ENCODE measurements at regions not wholly inside any gene's neighbourhood (a gene's known extent, or its start where the extent isn't known, plus 50 kb on each side); places are given as distances from the start of the nearest gene placed in this dataset.

GRCh38 chr21:34311561-34312330 is 52.1 kb upstream of the KCNE2 start:
- ChIA-PET POLR2A (no interaction called here), CTCF (no interaction called here)
- TF ChIP-seq SP7 (tag by site-specific recombination; IDR thresholded peaks at IDR 0.05) = peak; percentile 97
- TF ChIP-seq KLF10 (tag by site-specific recombination; IDR thresholded peaks at IDR 0.05) = no peak
- TF ChIP-seq ZFP41 (tag by site-specific recombination; IDR thresholded peaks at IDR 0.05; ENCODE audit: borderline replicate concordance) = no peak
- Histone ChIP-seq H3K27ac (ENCODE audit: extremely low read depth, low read depth, low read length) (no peak overlapping the region), H3K36me3 (ENCODE audit: control insufficient read depth in 2 of 2, insufficient read depth in 1 of 2, low read length in 2 of 2) (no peaks in the 10 kb centered on the region), H3K4me1 (ENCODE audit: control insufficient read depth, insufficient read depth, low read length) (no peaks in the 10 kb centered on the region), H3K4me3 (ENCODE audit: low read depth, low read length) (no peak overlapping the region), H3K9me3 (ENCODE audit: control insufficient read depth, insufficient read depth, low read depth, low read length) (no peaks in the 10 kb centered on the region)

GRCh38 chr21:34313116-34313515 is 50.7 kb upstream of the KCNE2 start:
- Histone ChIP-seq H3K27ac (ENCODE audit: extremely low read depth, low read depth, low read length) (no peak overlapping the region), H3K36me3 (ENCODE audit: control insufficient read depth in 2 of 2, insufficient read depth in 1 of 2, low read length in 2 of 2) (no peaks in the 10 kb centered on the region), H3K4me1 (ENCODE audit: control insufficient read depth, insufficient read depth, low read length) (no peaks in the 10 kb centered on the region), H3K9me3 (ENCODE audit: control insufficient read depth, insufficient read depth, low read depth, low read length) (no peaks in the 10 kb centered on the region), H3K4me3 (ENCODE audit: low read depth, low read length) (no peak overlapping the region)
- ChIA-PET POLR2A (no interaction called here), CTCF (interaction anchor here (1.8 kb wide), 1 partner anchor 34 kb away, joined by 4 read pairs; no protein-coding TSS in a partner anchor)
- TF ChIP-seq PRDM4 (tag by site-specific recombination; IDR thresholded peaks at IDR 0.05) (no peak), ZNF19 (tag by site-specific recombination; IDR thresholded peaks at IDR 0.05; ENCODE audit: low read depth) (no peak), GLIS1 (tag by site-specific recombination; IDR thresholded peaks at IDR 0.05) (no peak), ZNF398 (tag by site-specific recombination; IDR thresholded peaks at IDR 0.05) (no peak), PRDM10 (tag by site-specific recombination; IDR thresholded peaks at IDR 0.05) (no peak), ZNF26 (tag by site-specific recombination; IDR thresholded peaks at IDR 0.05) (no peak)
